Activated B cell treated with CpG ODN at 0.5 μM for 24 hours (primary cell): ENCODE measurements at regions not wholly inside any gene's neighbourhood (a gene's known extent, or its start where the extent isn't known, plus 50 kb on each side); places are given as distances from the start of the nearest gene placed in this dataset.

Experiments
- ATAC-seq: fragments of 200-7000 bp; cut with Tn5 transposase; one replicate; pipeline ENCODE4 v1.10.0; 2021; ENCODE audit warnings: low read depth, mild to moderate bottlenecking, moderate library complexity
- CTCF ChIA-PET: fragments of 350-600 bp; sonication (Branson Sonifier 250); formaldehyde crosslinking; loops from one replicate; lab custom pipeline; 2021; ENCODE audit warnings: antibody characterized with exemption; lab: Charles Lee
- POLR2A ChIA-PET: fragments of 350-600 bp; sonication (Branson Sonifier 250); formaldehyde crosslinking; loops from one replicate; lab custom pipeline; 2021; ENCODE audit warnings: antibody characterized with exemption; lab: Charles Lee
- DNase-seq: peaks from one replicate; pipeline ENCODE4 v3.0.0; 2022
- H3K27ac Mint-ChIP-seq: one replicate; pipeline ENCODE4 v1.8.0; 2020; ENCODE audit warnings: mixed read lengths
- H3K27me3 Mint-ChIP-seq: one replicate; pipeline ENCODE4 v1.8.0; 2021; ENCODE audit warnings: mixed read lengths
- H3K36me3 Mint-ChIP-seq: one replicate; pipeline ENCODE4 v1.8.0; 2021; ENCODE audit warnings: low read depth, mixed read lengths
- H3K4me1 Mint-ChIP-seq: one replicate; pipeline ENCODE4 v1.8.0; 2021; ENCODE audit warnings: mixed read lengths
- H3K4me3 Mint-ChIP-seq: one replicate; pipeline ENCODE4 v1.8.0; 2020; ENCODE audit warnings: mild to moderate bottlenecking, mixed read lengths
- H3K9me3 Mint-ChIP-seq: one replicate; pipeline ENCODE4 v1.8.0; 2020; ENCODE audit warnings: mixed read lengths
- CTCF ChIP-seq: fragments of 200-600 bp; IDR thresholded peaks from one replicate; pipeline ENCODE4 v1.8.0; 2022; ENCODE audit warnings: antibody characterized with exemption, mild to moderate bottlenecking
- intact Hi-C: fragments of 100-400 bp; cut with micrococcal nuclease; formaldehyde crosslinking; loops from one replicate; pipeline ENCODE4 v1.15.1; 2024

DNA sequence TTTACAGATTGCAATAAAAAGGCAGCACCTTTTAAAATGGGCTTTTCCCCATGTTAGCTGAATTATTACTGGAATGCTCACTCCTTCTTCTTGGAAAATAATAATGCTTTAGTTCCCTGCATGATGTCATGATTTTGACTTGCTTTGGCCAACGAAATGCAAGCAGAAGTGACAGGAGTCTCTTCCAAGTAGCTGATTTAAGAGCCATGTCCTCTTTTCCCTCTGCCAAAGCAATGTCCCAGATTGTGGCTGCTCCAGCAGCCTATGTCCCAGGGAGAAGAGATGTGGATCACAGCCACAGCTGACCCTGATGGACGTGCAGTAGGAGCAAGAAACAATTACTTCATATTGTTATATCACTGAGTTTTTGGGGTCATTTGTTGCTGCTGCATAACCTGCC, 246.6 kb downstream of the HAPSTR1 start:
- ChIA-PET CTCF (no interaction called here), POLR2A (no interaction called here)
- intact Hi-C loops = no loop called here
- Mint-ChIP-seq H3K4me1 (no peaks in the 10 kb centered on the region), H3K27me3 (peaks cover 15% of the 10 kb centered on the region), H3K27ac (no peak overlapping the region), H3K36me3 (no peaks in the 10 kb centered on the region), H3K4me3 (no peak overlapping the region), H3K9me3 (no peaks in the 10 kb centered on the region)
- ATAC-seq = no peak
- no peak for DNase-seq
- no peak for TF ChIP-seq CTCF

- peaks cover 15% of the 10 kb centered on the region for H3K27me3 Mint-ChIP-seq
- H3K9me3 Mint-ChIP-seq = no peaks in the 10 kb centered on the region
- DNase-seq (no peak), ATAC-seq (no peak)
- H3K4me1 Mint-ChIP-seq = no peaks in the 10 kb centered on the region
- no peak for TF ChIP-seq CTCF
- no peak overlapping the region for H3K4me3 Mint-ChIP-seq
- intact Hi-C loops = no loop called here
- CTCF ChIA-PET = no interaction called here
- no peak overlapping the region for H3K27ac Mint-ChIP-seq
- POLR2A ChIA-PET = no interaction called here
- H3K36me3 Mint-ChIP-seq = no peaks in the 10 kb centered on the region
Observed at GRCh38 chr16:9338510-9338909, 247.1 kb downstream of the HAPSTR1 start.

GRCh38 chr16:9340526-9341256, 249.2 kb downstream of the HAPSTR1 start:
- Mint-ChIP-seq H3K9me3 (no peaks in the 10 kb centered on the region), H3K27ac (no peak overlapping the region), H3K4me3 (no peak overlapping the region), H3K36me3 (no peaks in the 10 kb centered on the region), H3K4me1 (no peaks in the 10 kb centered on the region), H3K27me3 (peaks cover 15% of the 10 kb centered on the region)
- ATAC-seq = no peak
- ChIA-PET CTCF (no interaction called here), POLR2A (no interaction called here)
- no peak for TF ChIP-seq CTCF
- no peak for DNase-seq
- intact Hi-C loops = no loop called here

DNA sequence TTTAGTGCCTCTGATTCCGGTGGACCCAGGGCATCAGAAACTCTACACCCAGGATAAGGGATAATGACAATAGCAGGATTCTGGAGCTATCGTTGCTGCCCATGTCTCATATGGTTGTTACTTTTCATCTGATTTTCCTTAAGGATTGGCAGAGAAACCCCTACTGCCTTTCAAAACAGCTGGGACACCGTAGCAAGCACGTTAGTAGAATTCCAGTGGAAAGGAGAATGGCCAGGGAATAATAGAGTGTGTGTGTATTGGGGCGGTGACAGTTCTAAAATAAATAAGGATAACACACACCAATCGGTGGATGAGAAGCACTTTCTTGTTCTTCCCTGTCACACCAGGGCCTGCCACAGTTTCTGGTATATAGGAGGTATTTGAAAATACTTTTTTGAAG, 251.8 kb downstream of the HAPSTR1 start:
- Mint-ChIP-seq H3K27me3 (peaks cover 4% of the 10 kb centered on the region), H3K9me3 (peaks cover 4% of the 10 kb centered on the region), H3K4me1 (no peaks in the 10 kb centered on the region), H3K4me3 (no peak overlapping the region), H3K36me3 (no peaks in the 10 kb centered on the region), H3K27ac (no peak overlapping the region)
- TF ChIP-seq CTCF = no peak
- no peak for ATAC-seq
- intact Hi-C loops = no loop called here
- ChIA-PET POLR2A (no interaction called here), CTCF (no interaction called here)
- DNase-seq = no peak

GRCh38 chr16:9344508-9344907, 253.1 kb downstream of the HAPSTR1 start:
- TF ChIP-seq CTCF = no peak
- ChIA-PET POLR2A (no interaction called here), CTCF (no interaction called here)
- Mint-ChIP-seq H3K4me1 (no peaks in the 10 kb centered on the region), H3K9me3 (peaks cover 15% of the 10 kb centered on the region), H3K27me3 (no peaks in the 10 kb centered on the region), H3K36me3 (no peaks in the 10 kb centered on the region), H3K4me3 (no peak overlapping the region), H3K27ac (no peak overlapping the region)
- ATAC-seq (no peak), DNase-seq (no peak)
- intact Hi-C loops = no loop called here
